NCI-H2196 treated with DMSO at 0.1 percent for 48 hours (cell line): ENCODE measurements at regions not wholly inside any gene's neighbourhood (a gene's known extent, or its start where the extent isn't known, plus 50 kb on each side); places are given as distances from the start of the nearest gene placed in this dataset.
"Not testable (repeated sequence)": the region's sequence is repeated elsewhere in the genome, so short reads cannot be mapped to it uniquely, and the experiment has no call there.

Experiments used
- DNase-seq: peaks from one replicate; lab custom pipeline; 2025; ENCODE audit not compliant: unreplicated experiment; lab: John Stamatoyannopoulos, UW

- no peak for DNase-seq
These were observed 711.9 kb upstream of the FRG1 start for GRCh38 chr4:189228726-189229125.

- no peak for DNase-seq
These were observed 708.4 kb upstream of the FRG1 start for GRCh38 chr4:189232274-189232673.

DNA sequence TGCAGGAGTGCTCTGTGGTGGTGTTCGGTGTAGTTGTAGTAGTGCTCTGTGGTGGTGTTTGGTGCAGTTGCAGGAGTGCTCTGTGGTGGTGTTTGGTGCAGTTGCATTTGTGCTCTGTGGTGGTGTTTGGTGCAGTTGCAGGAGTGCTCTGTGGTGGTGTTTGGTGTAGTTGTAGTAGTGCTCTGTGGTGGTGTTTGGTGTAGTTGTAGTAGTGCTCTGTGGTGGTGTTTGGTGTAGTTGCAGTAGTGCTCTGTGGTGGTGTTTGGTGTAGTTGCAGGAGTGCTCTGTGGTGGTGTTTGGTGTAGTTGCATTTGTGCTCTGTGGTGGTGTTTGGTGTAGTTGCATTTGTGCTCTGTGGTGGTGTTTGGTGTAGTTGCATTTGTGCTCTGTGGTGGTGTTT lies 706.9 kb upstream of the FRG1 start:
- DNase-seq = not testable (repeated sequence)

- not testable (repeated sequence) for DNase-seq
These were observed 705.7 kb upstream of the FRG1 start for GRCh38 chr4:189234948-189235347.

DNA sequence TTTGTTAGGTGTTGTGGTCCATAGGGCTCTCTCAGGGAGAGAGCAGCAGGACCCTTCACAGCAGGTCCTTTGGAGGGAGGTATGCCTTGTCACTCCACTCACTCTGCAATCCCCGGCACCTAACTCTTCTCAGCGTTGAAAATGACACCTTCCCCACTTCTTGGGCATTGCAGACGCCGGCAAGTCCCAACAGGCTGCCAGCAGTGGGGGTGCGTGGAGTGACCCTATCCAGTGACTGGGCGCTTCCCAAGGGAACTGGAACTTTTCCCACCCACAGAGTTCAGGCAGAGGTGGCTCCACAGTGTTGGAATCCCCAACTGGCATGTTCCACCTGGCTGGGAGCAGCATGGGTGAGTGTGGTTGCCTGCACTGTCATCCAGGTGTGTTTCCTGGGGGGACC lies 705.1 kb upstream of the FRG1 start:
- DNase-seq = no peak

DNA sequence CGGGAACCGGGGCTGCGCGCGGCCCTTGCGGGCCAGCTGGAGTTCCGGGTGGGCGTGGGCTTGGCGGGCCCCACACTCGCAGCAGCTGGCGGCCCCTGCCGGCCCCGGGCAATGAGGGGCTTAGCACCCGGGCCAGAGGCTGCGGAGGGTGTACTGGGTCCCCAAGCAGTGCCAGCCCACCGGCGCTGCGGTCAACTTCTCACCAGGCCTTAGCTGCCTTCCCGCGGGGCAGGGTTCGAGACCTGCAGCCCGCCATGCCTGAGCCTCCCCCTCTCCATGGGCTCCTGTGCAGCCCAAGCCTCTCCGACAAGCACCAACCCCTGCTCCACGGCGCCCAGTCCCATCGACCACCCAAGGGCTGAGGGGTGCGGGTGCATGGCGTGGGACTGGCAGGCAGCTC lies 704.4 kb upstream of the FRG1 start:
- not testable (repeated sequence) for DNase-seq

- no peak for DNase-seq
These were observed 703.3 kb upstream of the FRG1 start for GRCh38 chr4:189237340-189237739.

DNA sequence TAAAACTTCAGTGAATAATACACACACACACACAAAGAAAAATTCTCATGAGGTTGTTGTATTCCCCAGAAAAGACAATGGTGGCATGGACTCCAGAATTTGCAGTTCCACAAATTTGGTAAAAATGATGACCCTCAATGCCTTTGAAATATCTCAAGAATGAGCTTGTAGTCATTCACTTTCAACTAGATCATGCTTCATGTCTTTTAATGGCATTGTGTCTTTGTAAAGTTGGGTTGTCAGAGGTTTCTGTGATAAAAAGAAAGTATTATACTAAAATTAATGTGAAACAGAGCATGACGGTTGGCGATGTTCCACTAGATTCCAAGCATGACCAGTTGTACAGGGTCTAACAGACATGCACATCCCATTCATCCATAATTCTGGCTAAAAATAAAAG lies 685.0 kb upstream of the FRG1 start:
- no peak for DNase-seq

- no peak for DNase-seq
These were observed 679.2 kb upstream of the FRG1 start for GRCh38 chr4:189261475-189261874.

GRCh38 chr4:189265515-189265914 lies 675.2 kb upstream of the FRG1 start:
- DNase-seq = no peak

GRCh38 chr4:189267312-189267965 lies 673.2 kb upstream of the FRG1 start:
- no peak for DNase-seq

- no peak for DNase-seq
These were observed 662.0 kb upstream of the FRG1 start for GRCh38 chr4:189278597-189279165.

DNA sequence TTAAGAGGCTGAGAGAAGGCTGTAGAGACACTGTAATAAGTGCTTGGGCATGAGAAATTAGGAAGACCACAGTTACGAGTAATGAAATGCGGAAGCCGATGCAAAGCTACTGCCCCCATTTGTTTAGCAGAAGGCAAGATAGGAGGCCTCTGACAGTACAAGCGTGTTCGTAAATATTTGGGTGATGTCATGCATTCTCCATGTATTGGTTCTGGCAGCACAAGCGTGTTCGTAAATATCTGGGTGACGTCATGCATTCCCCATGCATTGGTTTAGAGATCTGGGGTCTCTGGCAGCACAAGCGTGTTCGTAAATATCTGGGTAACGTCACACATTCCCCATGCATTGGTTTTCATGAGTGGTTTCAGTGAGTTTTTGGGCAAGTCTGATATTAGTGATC lies 661.5 kb upstream of the FRG1 start:
- no peak for DNase-seq

DNA sequence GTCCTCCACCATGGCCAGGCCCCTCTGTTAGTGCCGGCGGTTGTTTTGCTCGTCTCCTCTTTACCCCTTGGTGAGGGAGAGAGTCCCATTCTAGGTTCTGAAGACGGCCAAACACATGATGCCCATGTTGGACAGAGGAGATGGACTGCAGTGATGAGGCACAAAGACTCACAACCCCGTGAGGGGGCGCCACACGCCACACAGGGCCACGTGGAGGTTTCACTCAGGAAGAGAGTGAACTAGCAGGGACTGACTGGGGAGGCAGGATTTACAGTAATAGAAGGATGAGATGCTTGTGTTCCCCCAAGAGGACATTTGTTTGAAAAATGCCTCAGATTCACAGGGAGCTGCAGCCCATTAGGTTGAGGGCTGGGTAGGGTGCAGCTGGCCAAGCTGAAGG lies 655.3 kb upstream of the FRG1 start:
- DNase-seq = no peak

GRCh38 chr4:189291939-189292338 lies 648.7 kb upstream of the FRG1 start:
- no peak for DNase-seq

- DNase-seq = no peak
These were observed 647.2 kb upstream of the FRG1 start for GRCh38 chr4:189293459-189293858.

DNA sequence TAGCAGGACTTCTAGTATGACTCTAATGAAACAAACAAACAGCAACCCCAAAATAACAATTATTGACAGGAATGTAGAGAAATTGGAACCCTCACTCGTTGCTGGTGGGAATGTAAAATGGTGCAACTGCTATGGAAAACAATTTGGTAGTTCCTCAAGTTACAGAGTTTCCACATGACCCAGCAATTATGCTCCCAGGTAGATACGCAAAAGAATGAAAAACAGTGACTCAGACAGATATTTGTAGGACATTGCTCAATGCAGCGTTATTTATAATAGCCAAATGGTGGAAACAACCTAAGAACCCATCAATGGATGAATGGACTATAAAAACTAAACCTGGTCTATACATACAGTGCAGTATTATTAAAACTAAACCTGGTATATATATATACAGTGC lies 646.1 kb upstream of the FRG1 start:
- no peak for DNase-seq

- DNase-seq = no peak
These were observed 641.0 kb upstream of the FRG1 start for GRCh38 chr4:189299706-189300105.

DNA sequence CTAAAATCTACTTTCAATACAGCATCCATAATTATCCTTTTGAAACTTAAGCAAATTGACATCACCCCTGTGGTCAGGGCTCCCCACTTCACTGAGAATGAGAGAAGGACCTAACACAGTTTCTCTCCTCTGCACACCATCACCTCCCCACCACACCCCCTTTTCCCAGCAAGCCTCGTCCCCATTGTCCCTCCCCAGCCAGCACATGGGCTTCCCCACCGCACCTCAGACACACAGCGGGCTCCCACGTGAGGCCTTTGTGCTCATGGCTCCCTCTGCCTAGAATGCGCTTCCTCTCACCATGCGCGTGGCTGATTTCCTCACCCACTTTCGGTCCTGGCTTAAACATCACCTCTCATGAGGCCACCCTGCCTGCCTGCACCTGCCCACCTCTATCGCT lies 639.0 kb upstream of the FRG1 start:
- no peak for DNase-seq

DNA sequence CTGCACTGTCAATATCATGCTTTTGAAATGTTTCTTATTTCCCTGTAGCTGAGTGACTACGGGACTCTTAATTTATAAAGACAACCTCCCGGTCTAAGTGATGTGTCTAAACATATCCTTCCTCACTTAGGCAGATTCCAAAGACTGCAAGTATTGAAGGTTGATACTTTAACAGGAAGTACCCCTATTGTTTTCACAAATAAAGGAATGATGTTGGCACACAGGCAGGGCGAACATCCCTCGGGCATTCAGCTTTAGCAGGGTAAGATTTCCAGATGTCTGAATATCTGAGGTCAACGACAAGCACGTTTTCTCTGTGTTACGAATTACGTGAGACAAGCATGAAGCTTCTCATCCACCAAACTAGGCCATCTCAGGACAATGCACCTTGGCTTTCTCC lies 638.0 kb upstream of the FRG1 start:
- no peak for DNase-seq

DNA sequence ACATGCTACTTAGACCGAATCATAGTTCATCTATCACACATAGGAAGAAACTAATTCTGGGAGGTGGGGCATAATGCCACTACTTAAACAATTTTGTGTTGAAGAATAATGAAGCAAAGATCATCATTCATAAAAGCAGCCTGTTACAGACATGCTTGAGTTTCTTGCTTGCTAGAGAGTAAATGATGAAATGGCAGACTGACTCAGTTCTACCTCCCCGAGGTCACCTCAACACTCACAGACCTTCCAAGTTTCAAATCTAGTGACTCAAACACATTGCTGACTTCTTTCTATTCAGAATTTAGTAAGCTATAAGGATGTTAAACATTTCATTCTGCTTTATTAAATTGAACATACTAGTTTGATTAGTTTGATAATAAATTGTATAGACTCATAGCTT lies 636.5 kb upstream of the FRG1 start:
- no peak for DNase-seq

DNA sequence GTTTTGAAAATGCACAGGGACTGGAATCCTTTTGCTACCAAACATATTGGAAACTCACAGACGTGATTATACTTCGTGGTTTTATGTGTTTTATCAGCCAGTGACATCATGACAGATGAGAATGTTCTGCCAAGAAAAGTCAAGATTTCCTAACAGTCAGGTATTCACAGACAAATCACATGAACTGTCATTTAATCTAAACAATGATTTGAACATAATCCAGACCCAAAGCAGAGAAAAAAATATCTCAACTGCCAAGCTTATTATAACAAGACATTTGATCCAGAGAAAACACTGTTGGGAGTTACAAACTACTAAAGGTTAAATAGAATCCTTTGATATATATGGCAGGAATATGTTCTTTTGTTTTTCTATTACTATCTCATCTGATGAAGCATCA lies 635.9 kb upstream of the FRG1 start:
- DNase-seq = no peak

- DNase-seq = no peak
These were observed 635.2 kb upstream of the FRG1 start for GRCh38 chr4:189305500-189305899.
